Stomach (tissue), 4 donors: ENCODE measurements at regions not wholly inside any gene's neighbourhood (a gene's known extent, or its start where the extent isn't known, plus 50 kb on each side); places are given as distances from the start of the nearest gene placed in this dataset.

ENCODE experiments used
- CTCF ChIP-seq, 7 experiments: fragments of 450-650 bp in 4 of 7; fragments of 200-600 bp in 3 of 7; sonication (generic) in 3 of 7; IDR thresholded peaks; one replicate each; pipeline ENCODE4 v1.5.1; 2016 to 2019; ENCODE audit warnings: antibody characterized with exemption in 7 of 7, control low read depth in 2 of 7, mild to moderate bottlenecking in 1 of 7
- EP300 ChIP-seq: sonication (generic); formaldehyde crosslinking; IDR thresholded peaks from one replicate; pipeline ENCODE4 v1.6.1; 2017; ENCODE audit warnings: antibody characterized with exemption
- POLR2A ChIP-seq, 4 donors: fragments of 450-650 bp; IDR thresholded peaks; one replicate each; pipeline ENCODE4 v1.6.1; 2016; ENCODE audit warnings: antibody characterized with exemption in 4 of 4, control low read depth in 2 of 4, mild to moderate bottlenecking in 1 of 4, moderate library complexity in 1 of 4
- POLR2AphosphoS5 ChIP-seq, 3 donors: sonication (generic); formaldehyde crosslinking; IDR thresholded peaks; one replicate each; pipeline ENCODE4 v1.6.1; 2016; ENCODE audit warnings: antibody characterized with exemption in 3 of 3

GRCh38 chr3:150142936-150143335 is 172.2 kb upstream of the PFN2 start:
- TF ChIP-seq POLR2A (IDR thresholded peaks at IDR 0.05) (no peak), CTCF (IDR thresholded peaks at IDR 0.05) (no peak), POLR2AphosphoS5 (IDR thresholded peaks at IDR 0.05) (no peak), EP300 (no peak)
